Gastrocnemius medialis (tissue), 4 donors: ENCODE measurements at regions not wholly inside any gene's neighbourhood (a gene's known extent, or its start where the extent isn't known, plus 50 kb on each side); places are given as distances from the start of the nearest gene placed in this dataset.

ENCODE experiments used
- ATAC-seq, 2 donors: fragments of 150-250 bp; one replicate each; pipeline ENCODE4 v1.9.1; 2016
- DNase-seq, 2 donors: peaks; one replicate each; pipeline ENCODE4 v3.0.0-alpha.2; 2019
- H3K27ac ChIP-seq, 4 donors: fragments of 200-600 bp; sonication (generic); 1 replicate in 1 of 4; 2 replicates in 3 of 4; pipeline ENCODE4 v1.5.1; 2016 to 2018; ENCODE audit warnings: mild to moderate bottlenecking in 2 of 4, moderate library complexity in 1 of 4
- H3K27me3 ChIP-seq, 3 donors: fragments of 200-600 bp; sonication (generic) in 2 of 3; 1 replicate in 1 of 3; 2 replicates in 2 of 3; pipeline versions ENCODE4 v1.5.1 to v1.6.0; 2016 to 2019; ENCODE audit warnings: mild to moderate bottlenecking in 1 of 3, moderate library complexity in 1 of 3
- H3K36me3 ChIP-seq, 2 donors: fragments of 200-600 bp; sonication (generic) in 1 of 2; one replicate each; pipeline ENCODE4 v1.5.1; 2017 to 2018
- H3K4me1 ChIP-seq, 2 donors: fragments of 200-600 bp; sonication (generic) in 1 of 2; one replicate each; pipeline ENCODE4 v1.5.1; 2016 to 2017; ENCODE audit warnings: mild to moderate bottlenecking in 2 of 2
- H3K4me3 ChIP-seq, 4 donors: fragments of 200-600 bp; sonication (generic) in 3 of 4; 1 replicate in 1 of 4; 2 replicates in 3 of 4; pipeline ENCODE4 v1.5.1; 2016 to 2019; ENCODE audit warnings: mild to moderate bottlenecking in 2 of 4
- H3K9me3 ChIP-seq, 3 donors: fragments of 200-600 bp; sonication (generic) in 2 of 3; 1 replicate in 1 of 3; 2 replicates in 2 of 3; pipeline ENCODE4 v1.5.1; 2016 to 2019
- CTCF ChIP-seq, 5 experiments: fragments of 450-650 bp in 3 of 5; fragments of 200-600 bp in 2 of 5; sonication (generic) in 2 of 5; IDR thresholded peaks in 4 of 5; conservative IDR thresholded peaks in 1 of 5; 1 replicate in 4 of 5; 2 replicates in 1 of 5; pipeline ENCODE4 v1.5.1; 2016 to 2019; ENCODE audit warnings: antibody characterized with exemption in 5 of 5, mild to moderate bottlenecking in 3 of 5, moderate library complexity in 3 of 5
- POLR2A ChIP-seq, 2 donors: fragments of 450-650 bp; IDR thresholded peaks; one replicate each; pipeline ENCODE4 v1.6.1; 2017; ENCODE audit warnings: antibody characterized with exemption in 2 of 2, mild to moderate bottlenecking in 2 of 2, moderate library complexity in 2 of 2
- in situ Hi-C, 4 donors: fragments of 200-750 bp; cut with MboI; loops; one replicate each; pipeline versions ENCODE4 v1.15.0 to v1.8.0; 2017; ENCODE audit warnings: low sequenced_read_pairs in 4 of 4
- intact Hi-C: fragments of 100-400 bp; cut with DNase I; formaldehyde crosslinking; loops from one replicate; pipeline ENCODE4 v1.15.1; 2023; ENCODE audit warnings: low total_unique reads

GRCh38 chr3:144060881-144061280 lies 89.3 kb downstream of the DIPK2A start:
- H3K9me3 ChIP-seq: no peaks in the 10 kb centered on the region
- intact Hi-C loops (no loop called here), in situ Hi-C loops (no loop called here)
- no peak overlapping the region for H3K4me3 ChIP-seq
- peaks cover 0 to 3% of the 10 kb centered on the region in 2 donors for H3K4me1 ChIP-seq
- ATAC-seq (no peak), DNase-seq (no peak)
- H3K36me3 ChIP-seq: no peaks in the 10 kb centered on the region
- no peak overlapping the region for H3K27ac ChIP-seq
- TF ChIP-seq POLR2A (IDR thresholded peaks at IDR 0.05) (no peak), CTCF (IDR thresholded peaks at IDR 0.05 in 4 of 5, conservative IDR thresholded peaks at IDR 0.05 in 1 of 5) (no peak)
- no peaks in the 10 kb centered on the region for H3K27me3 ChIP-seq

DNA sequence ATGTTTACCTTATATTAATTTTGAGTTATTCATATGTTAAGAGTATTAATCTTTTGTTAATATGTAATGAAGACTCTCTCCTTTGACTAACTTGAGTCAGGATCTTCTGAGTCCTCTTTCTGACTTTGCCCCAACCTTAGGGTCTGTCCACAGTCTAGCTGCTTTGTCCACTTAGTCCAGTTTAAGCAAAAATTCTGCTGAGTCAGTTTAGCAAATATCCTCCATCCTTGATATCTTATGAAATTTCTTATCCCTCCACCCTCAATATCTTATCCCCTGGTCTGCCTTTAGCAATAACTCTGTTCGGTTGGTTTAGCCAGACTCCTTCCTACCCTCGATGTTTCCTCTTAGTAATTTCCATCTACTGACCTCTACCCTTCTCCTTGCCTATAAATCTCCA lies 91.7 kb downstream of the DIPK2A start:
- Histone ChIP-seq H3K4me3 (no peak overlapping the region), H3K9me3 (no peaks in the 10 kb centered on the region), H3K36me3 (no peaks in the 10 kb centered on the region), H3K27ac (no peak overlapping the region), H3K27me3 (no peaks in the 10 kb centered on the region), H3K4me1 (peaks cover 0 to 3% of the 10 kb centered on the region in 2 donors)
- in situ Hi-C loops: no loop called here
- ATAC-seq: no peak
- intact Hi-C loops: no loop called here
- no peak for DNase-seq
- TF ChIP-seq CTCF (IDR thresholded peaks at IDR 0.05 in 4 of 5, conservative IDR thresholded peaks at IDR 0.05 in 1 of 5) (no peak), POLR2A (IDR thresholded peaks at IDR 0.05) (no peak)

DNA sequence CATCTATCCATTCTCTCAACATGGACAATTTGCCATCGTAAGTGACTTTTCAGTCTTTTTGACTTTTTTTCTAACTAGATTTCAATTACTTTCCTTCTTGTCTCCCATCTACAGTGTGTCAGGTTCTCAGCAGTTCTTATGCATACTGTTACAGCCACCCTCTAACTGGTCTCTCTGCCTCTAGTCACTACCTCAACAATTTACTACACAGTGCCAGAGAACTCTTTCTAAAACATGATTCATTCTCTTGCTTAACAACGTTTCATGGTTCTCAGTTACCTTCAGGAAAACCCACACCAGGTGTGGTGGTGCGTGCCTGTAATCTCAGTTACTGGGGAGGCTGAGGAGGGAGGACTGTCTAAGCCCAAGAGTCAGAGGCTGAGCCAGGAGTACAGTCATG lies 95.4 kb downstream of the DIPK2A start:
- H3K27me3 ChIP-seq: no peaks in the 10 kb centered on the region
- no peaks in the 10 kb centered on the region for H3K9me3 ChIP-seq
- peaks cover 0 to 3% of the 10 kb centered on the region in 2 donors for H3K4me1 ChIP-seq
- intact Hi-C loops (no loop called here), in situ Hi-C loops (no loop called here)
- no peak for ATAC-seq
- H3K27ac ChIP-seq: no peak overlapping the region
- H3K4me3 ChIP-seq: no peak overlapping the region
- no peaks in the 10 kb centered on the region for H3K36me3 ChIP-seq
- TF ChIP-seq CTCF (IDR thresholded peaks at IDR 0.05 in 4 of 5, conservative IDR thresholded peaks at IDR 0.05 in 1 of 5) (no peak), POLR2A (IDR thresholded peaks at IDR 0.05) (no peak)
- no peak for DNase-seq

DNA sequence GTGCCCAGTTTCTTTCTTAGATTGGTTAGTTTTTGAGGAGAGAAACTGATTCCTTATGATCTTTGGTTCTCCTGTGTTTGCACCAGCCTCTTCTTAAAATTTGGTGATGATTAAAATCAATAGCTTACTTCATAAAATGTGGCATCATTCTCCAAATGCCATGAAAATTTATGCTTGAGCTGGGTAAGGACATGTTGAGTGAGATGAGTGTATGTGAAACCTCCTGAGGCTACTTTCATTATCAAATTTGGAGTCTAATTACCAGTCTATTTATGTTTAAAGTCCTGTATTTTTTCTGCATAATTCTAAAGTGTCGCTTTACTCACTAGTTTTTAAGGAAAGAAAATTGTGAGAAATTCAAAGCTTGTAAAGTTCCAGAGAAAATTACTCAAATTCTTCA lies 102.1 kb downstream of the DIPK2A start:
- no peaks in the 10 kb centered on the region for H3K27me3 ChIP-seq
- no peak for ATAC-seq
- in situ Hi-C loops: no loop called here
- H3K4me1 ChIP-seq: no peaks in the 10 kb centered on the region
- H3K4me3 ChIP-seq: no peak overlapping the region
- TF ChIP-seq CTCF (IDR thresholded peaks at IDR 0.05 in 4 of 5, conservative IDR thresholded peaks at IDR 0.05 in 1 of 5) (no peak), POLR2A (IDR thresholded peaks at IDR 0.05) (no peak)
- intact Hi-C loops: no loop called here
- DNase-seq: no peak
- no peaks in the 10 kb centered on the region for H3K9me3 ChIP-seq
- no peak overlapping the region for H3K27ac ChIP-seq
- no peaks in the 10 kb centered on the region for H3K36me3 ChIP-seq

DNA sequence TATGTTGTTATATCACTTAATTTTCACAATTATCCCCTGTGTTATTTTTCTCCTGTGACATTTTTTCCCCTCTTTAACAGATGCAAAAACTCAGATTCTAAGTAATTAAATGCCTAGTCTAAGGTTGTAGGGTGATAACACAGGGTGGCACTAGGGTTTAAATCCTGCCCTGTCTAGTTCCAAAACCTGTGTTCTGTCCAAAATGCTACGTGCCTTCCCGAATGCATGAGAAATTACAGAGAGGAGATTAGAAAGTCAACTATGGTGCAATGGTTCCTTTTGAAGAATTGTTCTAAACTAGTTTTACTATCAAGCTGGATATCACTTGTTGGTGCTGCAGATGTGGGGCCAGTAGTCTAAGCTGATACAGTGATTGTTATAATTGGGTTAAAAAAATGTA lies 108.0 kb downstream of the DIPK2A start:
- intact Hi-C loops (no loop called here), in situ Hi-C loops (no loop called here)
- no peak for TF ChIP-seq CTCF (IDR thresholded peaks at IDR 0.05 in 4 of 5, conservative IDR thresholded peaks at IDR 0.05 in 1 of 5)
- no peak for TF ChIP-seq POLR2A (IDR thresholded peaks at IDR 0.05)
- no peak for ATAC-seq
- Histone ChIP-seq H3K4me1 (no peaks in the 10 kb centered on the region), H3K4me3 (no peak overlapping the region), H3K36me3 (no peaks in the 10 kb centered on the region), H3K27me3 (no peaks in the 10 kb centered on the region), H3K27ac (no peak overlapping the region), H3K9me3 (no peaks in the 10 kb centered on the region)
- DNase-seq: no peak
